GM21786 (cell line): ENCODE measurements at regions not wholly inside any gene's neighbourhood (a gene's known extent, or its start where the extent isn't known, plus 50 kb on each side); places are given as distances from the start of the nearest gene placed in this dataset.

Source experiments
- ATAC-seq: cut with Tn5 transposase; IDR thresholded peaks from one replicate; pipeline ENCODE4 v1.9.1; 2021; ENCODE audit not compliant: unreplicated experiment

DNA sequence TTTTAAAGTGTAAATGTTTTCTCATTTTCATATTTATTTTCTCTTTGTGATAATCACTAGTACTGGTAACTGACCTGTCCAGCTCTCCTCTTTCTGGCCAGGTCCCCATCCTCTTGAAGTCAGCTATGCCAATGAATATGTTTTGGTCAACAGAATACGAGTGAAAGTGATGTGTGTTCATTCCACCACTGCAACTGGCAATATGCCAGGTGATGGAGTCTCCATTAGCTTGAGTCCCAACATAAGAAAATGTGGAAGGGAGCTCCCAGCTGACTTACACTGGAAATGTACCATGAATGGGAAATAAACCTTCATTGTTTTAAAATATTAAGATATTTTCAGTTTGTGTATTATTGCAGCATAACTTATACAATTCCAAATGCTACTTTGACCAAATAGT, 75.8 kb downstream of the CCDC34 start:
- no peak for ATAC-seq

DNA sequence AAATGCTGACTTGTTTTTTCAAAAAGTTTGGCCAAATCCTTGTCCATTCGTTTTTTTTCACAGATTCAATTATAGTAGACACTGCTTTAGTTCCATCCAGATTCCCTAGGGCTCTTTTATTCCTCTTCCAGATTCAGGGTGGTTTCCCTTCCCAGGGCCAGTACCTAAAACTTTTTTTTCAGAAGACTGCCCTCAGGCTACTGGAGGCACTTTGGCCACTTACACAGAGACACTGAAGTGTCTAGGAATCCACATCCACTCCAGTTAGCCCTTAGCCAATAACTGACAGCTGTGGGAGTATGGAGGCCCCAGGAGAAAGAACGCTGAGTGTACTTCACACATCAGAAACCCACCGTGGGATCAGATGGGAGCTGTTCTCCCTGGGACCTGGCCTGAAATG, 77.3 kb downstream of the CCDC34 start:
- no peak for ATAC-seq

DNA sequence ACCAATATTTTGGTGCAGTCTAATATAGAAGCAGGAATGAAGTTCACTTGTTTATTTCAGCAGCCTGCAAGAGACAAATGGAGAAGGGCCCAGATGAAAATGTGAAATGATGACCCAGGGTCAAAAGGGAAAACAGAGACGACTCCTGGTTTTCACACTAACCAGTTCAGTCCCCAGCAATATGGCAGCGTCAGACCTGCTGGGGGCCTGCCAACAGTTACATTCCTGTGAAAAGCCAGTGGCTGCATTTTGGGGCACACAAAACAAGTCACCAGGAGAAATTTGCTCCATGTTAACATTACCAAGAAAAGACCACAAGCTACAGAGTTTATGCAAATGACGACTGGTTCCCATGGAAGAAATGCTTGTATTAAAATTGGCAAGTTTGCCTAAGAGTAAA, 80.2 kb downstream of the CCDC34 start:
- ATAC-seq = no peak

DNA sequence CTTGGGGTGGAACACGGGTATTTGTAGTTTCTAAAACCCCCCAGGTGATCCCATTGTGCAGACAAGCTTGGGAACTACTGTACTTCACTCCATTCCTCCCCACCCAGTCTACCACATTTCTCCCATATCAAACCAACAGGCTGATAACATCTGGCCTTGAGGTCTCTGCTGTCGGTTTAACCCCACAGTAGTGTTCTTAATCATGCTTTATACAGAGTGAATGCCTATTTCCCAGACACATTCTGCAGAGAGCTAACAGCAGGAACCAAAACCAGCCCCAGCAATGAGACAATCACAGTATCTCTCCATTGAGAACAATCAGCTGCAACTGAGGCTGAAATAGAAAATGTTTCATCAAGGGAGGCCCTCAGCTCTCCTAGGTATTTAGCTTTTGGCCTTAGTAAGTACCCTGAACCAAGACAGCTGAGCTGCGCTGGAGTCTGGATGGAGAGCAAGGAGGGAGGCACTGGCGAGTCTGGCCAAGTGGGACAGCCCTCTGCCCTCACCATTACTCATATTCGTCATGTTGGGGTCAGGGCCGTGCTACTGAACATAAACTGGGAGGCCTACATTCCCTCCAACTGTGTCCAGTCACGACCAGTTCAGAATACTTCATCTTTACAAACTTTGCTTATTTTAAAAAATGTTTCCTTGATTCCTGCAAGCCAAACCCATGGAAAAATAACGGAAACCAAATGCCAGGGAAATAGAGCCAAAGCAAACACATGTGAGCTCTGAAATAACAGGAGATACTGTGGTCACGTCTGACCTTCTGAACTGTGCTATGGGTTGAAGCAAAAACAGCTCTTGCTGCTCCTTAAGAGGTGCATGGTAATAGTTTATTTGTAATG, 81.0 kb downstream of the CCDC34 start:
- ATAC-seq = peak; percentile 43

DNA sequence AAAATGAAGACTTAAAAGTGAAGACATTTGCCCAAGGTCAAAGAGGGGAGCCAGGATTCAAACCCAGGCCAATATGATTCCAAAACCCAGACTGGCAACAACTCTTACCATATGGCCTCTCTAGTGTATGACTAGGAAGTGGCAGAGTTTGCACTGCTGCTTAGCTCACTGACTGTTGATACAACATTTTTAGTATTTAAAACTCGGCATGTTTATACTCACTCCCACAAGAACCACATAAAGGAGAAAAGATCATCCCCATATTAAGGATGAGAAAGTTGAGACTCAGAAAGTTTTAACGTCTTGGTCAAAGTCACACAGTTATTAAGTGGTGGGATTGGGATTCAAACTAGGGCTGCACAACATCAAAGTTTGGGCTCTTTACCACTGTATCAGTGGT, 81.7 kb downstream of the CCDC34 start:
- ATAC-seq = no peak

DNA sequence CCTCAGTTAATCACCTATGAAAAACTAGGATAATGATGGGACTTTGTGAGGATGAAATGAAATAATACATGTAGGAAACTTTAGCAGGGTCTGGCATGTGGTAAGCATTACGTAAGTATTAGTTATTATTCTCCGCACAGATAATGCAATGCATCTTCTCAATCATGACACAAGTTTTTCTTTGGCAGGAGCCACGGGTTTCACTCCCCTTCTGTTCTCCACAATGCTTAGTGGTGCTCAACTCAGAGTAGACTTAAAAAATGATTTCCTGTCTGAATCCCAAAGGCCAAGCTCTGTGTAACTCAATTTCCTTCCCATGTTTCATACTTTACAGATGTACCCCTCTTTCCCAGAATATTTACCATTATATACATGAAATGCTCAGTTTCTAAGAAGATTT, 82.9 kb downstream of the CCDC34 start:
- ATAC-seq = no peak

DNA sequence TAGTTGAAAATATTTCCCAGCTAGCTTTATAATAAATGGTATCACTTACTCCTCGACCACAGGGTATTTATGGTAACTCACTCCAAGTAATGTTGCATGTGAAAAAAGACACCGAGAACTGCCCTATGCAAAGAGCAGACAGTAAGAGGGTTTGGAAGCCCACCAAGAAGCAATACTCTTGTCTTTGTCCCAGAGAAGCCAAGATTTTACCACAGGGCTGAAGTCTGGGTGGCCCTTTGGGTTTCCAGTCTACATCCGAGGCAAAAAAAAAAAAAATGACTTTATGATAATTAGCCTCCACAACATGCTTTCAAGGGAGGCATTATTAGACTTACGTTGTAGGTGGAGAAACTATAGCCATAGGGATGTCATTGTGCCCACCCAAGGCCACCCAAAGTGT, 83.6 kb downstream of the CCDC34 start:
- ATAC-seq = no peak

DNA sequence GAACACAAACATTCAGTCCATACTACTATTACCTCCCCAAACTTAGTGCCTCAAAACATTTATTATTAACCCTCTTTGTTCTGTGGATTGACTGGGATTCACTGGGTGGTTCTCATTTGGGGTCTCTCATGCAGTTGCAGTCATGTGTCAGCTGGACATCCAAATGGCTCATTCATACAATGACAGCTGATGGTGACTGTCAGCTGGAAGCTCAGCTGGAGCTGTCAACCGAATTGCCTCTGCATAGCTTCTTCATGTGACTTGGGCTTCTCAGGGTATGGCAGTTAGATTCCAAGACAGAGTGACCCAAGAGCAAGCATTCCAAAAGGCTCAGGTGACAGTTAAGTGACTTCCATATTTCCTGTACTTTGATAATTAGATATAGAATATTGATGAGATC, 85.2 kb downstream of the CCDC34 start:
- ATAC-seq = no peak

DNA sequence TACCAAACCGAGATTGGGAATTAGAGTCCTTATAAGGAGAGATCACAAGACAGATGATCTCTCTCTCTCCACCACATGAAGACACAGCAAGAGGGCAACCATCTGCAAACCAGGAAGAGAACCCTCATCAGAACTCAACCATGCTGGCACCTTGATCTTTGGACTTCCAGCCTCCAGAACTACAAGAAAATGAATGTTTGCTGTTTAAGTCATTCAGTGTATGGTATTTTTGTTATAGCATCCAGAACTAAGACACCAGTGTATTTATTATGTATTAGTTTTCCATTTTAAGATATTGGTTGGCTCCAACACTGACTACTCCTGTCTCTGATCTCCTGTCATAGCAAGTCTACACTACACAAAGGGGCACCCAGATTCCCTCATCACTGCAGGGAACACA, 86.9 kb downstream of the CCDC34 start:
- no peak for ATAC-seq

DNA sequence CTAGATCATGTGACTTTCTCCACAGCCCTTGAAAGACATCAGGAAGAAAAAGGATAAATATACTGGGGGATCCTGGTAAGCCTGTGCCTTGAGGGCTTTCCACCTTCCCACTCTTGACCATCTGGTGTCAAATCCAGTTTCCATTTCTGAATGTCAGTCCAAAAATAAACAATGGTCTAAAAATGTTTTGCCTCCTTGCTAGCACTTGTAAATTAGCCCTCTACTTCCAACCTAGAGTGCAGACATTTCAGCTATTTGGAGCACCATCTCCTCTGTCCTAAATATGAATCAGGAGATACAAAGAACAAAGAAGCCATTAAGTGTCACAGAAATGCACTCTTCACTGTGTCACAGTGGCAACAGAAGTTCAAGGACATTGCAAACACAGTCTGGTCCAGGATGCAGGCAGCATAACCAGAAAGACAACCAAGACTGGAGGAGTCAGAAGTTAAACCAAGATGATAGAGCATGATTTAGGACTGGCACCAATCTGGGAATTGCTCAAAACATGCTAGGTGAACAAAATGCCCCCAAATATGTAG, 88.1 kb downstream of the CCDC34 start:
- no peak for ATAC-seq

GRCh38 chr11:27266125-27266524, 96.9 kb downstream of the CCDC34 start:
- no peak for ATAC-seq

GRCh38 chr11:27263986-27264385, 99.0 kb downstream of the CCDC34 start:
- ATAC-seq = no peak

DNA sequence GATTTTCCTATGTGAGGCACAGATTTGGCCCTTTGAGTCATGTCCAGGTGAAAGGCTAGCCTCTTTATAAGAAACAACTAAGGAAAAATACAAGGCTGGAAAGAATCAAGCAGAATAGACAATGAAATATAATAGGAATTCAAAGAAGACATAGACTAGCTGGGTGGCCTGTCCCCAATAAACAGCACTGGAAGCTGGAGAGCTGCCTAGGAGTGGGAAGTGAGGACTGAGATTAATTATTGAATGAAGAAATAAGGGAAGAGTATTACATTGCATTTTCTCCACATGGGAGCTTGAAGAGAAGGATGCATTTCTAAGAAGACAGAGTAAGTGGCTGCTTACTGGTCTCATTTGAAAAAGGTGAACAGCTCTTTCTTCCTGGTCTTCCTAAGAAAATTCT, 100.0 kb downstream of the CCDC34 start:
- ATAC-seq = no peak

DNA sequence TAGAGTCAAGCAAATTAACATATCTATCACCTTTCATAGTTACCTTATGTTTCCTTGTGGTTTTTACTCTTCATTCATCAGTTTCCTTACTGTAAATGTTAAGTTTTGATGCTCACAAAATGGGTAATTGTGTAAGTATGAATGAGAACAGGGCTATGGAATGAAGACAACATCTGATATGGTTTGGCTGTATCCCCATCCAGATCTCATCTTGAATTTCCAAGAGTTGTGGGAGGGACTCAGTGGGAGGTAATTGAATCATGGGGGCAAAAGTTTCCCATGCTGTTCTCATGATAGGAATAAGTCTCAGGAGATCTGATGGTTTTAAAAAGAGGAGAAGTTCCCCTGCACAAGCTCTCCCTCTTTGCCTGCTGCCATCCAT, 107.6 kb downstream of the CCDC34 start:
- no peak for ATAC-seq

DNA sequence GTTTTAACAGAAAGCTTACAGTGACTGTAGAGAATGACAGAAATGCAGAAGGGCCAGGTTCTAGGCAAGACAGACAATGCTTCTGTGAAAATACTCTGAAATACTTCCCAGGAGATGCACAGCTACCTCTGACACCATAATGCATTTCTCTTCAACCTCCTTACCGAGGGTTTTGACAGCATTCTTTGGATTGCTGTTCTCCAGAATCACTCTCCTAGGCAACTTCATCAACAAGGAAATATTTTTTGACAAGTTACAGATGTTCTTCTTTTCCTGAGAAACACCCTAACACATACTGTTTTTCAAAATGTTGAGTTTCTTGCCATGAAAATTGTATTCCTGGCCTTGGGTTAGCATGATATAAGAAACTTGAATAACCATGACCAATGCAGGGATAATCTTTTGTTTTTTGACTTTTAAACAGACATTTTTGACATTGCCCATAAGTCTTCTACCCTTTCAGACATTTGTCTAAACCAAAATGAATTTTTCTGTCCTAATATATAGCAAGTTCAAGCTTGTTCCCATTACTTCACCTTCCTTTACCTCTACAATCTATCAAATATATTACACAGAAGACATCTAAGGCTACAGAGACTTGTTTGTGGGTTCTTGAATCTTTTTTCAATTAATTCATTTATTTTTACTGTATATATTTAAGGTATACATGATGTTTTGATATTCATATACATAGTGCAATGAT, 108.1 kb downstream of the CCDC34 start:
- ATAC-seq = no peak

- ATAC-seq = no peak
These were observed 109.8 kb downstream of the CCDC34 start for GRCh38 chr11:27253224-27253623.

GRCh38 chr11:27250867-27251665, 111.9 kb downstream of the CCDC34 start:
- no peak for ATAC-seq

- no peak for ATAC-seq
These were observed 114.2 kb downstream of the CCDC34 start for GRCh38 chr11:27248576-27249509.

- no peak for ATAC-seq
These were observed 115.4 kb downstream of the CCDC34 start for GRCh38 chr11:27247660-27248059.

GRCh38 chr11:27246925-27247324, 116.1 kb downstream of the CCDC34 start:
- ATAC-seq = no peak
